NCI-H128 (cell line): ENCODE measurements at regions not wholly inside any gene's neighbourhood (a gene's known extent, or its start where the extent isn't known, plus 50 kb on each side); places are given as distances from the start of the nearest gene placed in this dataset.

ENCODE experiments used
- DNase-seq: peaks from one replicate; lab custom pipeline; 2025; ENCODE audit not compliant: unreplicated experiment; lab: John Stamatoyannopoulos, UW

- DNase-seq = no peak
These were observed 393.1 kb upstream of the NOVA1 start for GRCh38 chr14:26990946-26991345.

GRCh38 chr14:26992403-26993115, 394.7 kb upstream of the NOVA1 start:
- no peak for DNase-seq

GRCh38 chr14:26993556-26993955, 395.7 kb upstream of the NOVA1 start:
- DNase-seq = no peak

DNA sequence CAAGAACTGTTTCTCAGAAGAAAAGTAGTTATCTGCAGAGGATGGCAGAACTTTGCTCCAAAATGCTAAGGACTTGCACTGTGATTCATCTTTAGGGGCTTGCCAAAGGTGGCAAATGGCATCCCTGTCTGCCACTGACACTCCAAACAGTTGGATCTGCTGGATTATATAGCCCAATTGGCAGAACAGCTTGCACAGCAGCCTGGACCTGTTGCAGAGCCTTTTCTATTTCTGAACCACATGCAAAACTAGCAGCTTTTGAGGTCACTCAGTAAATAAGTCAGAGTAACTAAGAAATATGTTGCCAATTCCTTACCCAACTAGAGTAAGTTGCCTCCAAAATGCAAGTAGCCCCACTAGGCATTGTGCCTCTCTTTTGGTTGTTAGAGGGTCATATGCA, 397.5 kb upstream of the NOVA1 start:
- no peak for DNase-seq

DNA sequence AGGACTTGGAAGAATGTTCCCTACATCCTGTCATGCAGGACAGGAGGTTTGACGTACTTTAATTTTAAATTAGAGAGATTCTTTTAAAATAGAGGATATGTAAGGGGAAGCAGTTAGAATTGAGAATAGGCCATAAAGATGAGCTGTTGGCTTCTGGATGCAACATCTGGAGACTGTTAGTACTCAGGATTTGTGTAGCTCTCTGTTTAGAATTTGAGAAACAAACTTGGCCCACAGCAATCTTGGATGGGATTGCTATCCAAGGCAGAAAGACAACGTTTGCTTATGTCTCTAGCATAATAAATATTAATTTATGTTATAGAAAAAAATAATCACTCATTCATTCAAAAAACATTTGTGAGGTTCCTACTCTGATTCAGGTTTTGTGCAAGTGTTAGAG, 398.4 kb upstream of the NOVA1 start:
- DNase-seq = no peak

DNA sequence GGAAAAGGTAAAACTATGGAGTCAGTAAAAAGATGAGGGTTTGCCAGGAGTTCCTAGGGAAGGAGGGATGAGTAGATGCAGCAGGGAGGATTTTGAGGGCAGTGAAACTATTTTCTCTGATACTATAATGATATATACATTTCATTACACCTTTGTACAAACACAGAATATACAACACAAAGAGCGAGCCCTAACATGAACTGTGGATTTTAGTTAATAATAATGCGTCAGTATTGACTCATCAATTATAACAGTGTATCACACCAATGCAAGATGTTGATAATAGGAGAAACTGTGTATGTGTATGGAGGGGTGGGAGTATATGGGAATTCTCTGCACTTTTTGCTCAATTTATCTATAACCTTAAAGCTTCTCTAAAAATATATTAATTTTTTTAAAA, 404.3 kb upstream of the NOVA1 start:
- no peak for DNase-seq

DNA sequence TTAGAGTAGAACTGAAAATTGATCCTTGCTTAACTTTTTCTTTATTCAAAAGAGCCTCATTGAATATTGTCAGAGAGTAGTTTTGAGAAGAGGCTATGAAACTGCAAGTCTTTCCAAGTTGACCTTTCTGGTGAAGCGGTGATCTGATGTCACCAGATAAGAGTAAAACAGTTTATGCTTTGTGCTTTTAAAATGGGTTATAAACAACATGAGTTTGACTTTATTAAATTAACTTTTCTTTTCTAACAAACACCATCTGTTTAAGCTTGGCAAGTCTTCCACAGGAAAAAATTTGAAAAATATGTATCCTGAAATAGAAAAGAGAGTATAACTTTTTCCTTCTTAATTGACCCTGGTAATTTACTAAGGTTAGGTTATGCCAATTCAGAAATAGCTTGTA, 408.7 kb upstream of the NOVA1 start:
- DNase-seq = no peak

DNA sequence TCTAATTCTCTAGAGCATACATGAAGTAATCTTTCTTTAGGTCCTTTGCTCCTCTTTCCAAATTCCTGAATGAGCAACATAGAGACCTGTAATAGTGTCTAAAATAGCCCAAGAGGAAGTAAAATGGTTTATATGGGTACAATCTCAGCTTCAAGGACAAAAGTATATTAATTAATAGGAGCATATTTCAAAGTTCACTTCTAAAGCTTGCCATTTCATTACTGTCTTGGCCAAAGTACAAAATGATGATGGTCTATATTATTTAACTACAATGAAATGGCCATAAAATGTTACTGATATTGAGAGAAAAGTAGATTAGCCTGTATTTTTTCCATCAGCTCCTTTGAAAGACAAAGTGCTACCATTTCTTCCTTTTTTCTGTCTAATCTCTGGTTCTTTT, 410.4 kb upstream of the NOVA1 start:
- no peak for DNase-seq

- DNase-seq = no peak
These were observed 414.8 kb upstream of the NOVA1 start for GRCh38 chr14:27012641-27013040.

DNA sequence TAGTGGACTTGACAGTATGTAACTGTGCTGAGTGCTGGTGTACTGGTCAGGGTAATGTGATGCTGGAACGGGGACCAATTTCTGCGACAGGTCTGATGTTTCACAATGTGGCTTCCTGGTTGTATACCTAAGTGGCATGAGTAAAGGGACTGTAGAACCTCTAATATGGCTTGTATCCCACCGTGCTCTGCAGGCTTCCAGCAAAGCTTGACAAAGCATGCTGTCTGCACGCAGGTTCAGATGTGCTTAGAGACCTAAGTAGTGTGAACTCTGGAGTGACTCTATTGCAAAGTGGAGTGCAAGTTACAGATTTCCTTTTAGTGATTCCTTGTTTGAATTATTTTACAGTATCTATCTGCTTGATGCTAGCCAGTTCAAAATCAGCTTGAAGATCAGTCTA, 415.8 kb upstream of the NOVA1 start:
- DNase-seq = no peak

GRCh38 chr14:27015065-27015464, 417.2 kb upstream of the NOVA1 start:
- DNase-seq = no peak

- no peak for DNase-seq
These were observed 427.8 kb upstream of the NOVA1 start for GRCh38 chr14:27025648-27026047.

- DNase-seq = no peak
These were observed 428.3 kb upstream of the NOVA1 start for GRCh38 chr14:27026097-27026496.

GRCh38 chr14:27040552-27040951, 442.7 kb upstream of the NOVA1 start:
- DNase-seq = no peak

GRCh38 chr14:27049701-27050100, 451.9 kb upstream of the NOVA1 start:
- DNase-seq = peak; percentile 40

DNA sequence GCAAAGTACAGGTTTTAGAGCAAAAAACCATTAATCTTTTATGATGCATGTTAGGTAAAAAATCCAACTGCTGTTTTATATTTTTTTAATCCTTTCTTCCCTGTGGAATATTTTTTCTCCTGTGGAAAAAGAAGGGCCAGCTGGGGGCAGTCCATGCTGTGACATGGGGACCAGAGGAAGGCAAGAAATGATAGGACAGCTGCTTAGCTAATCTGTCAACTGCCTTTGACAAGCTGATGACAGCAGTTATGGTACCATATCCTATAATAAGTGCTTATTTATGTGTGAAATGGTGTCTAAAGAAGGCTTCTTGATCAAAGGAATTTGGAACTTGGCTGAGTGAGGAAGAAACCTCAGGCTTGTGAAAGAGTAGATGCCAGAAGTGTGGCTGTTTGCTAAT, 452.4 kb upstream of the NOVA1 start:
- no peak for DNase-seq

GRCh38 chr14:27056586-27056985, 458.8 kb upstream of the NOVA1 start:
- DNase-seq = no peak

DNA sequence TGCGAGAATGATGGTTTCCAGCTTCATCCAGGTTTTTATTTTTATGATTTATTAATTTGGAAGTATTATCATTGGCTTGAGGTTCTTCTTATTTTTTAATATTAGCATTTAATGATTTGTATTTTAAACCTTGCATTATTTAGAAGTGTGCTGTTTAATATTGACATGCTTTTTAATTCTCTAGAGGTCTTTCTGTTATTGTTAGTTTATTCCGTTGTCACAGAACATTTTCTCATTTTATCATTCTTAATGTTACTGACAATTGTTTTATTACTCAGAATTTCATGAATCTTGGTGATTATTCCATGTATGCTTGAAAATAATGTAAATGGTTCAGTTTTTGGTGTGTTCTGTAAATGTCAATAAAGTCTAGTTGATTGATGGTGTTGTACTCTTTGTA, 463.5 kb upstream of the NOVA1 start:
- DNase-seq = no peak

- no peak for DNase-seq
These were observed 466.1 kb upstream of the NOVA1 start for GRCh38 chr14:27063959-27064358.

- no peak for DNase-seq
These were observed 468.1 kb upstream of the NOVA1 start for GRCh38 chr14:27065886-27066285.

GRCh38 chr14:27067961-27068360, 470.1 kb upstream of the NOVA1 start:
- no peak for DNase-seq

GRCh38 chr14:27072589-27072988, 474.8 kb upstream of the NOVA1 start:
- no peak for DNase-seq

DNA sequence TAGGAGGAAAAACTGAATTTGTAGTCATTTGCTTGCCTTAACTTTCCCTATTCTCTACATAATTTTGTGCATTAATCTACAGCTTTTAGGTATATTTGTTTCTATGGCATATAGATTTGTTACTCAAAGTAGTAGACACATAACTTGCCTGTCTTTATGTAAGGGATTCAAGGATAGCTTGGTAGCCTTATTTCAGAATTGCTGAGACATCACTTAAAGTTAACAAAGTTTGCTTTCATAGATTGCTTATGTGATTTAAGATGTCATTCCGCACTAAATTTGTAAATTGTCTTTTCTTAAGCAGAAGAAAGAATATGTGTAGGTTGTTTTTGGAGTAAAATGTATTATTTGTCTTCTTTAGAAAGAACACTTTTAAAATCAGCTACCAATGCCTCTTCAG, 477.7 kb upstream of the NOVA1 start:
- DNase-seq = no peak
